Germinal center (tissue), 1 donor: ENCODE measurements at regions not wholly inside any gene's neighbourhood (a gene's known extent, or its start where the extent isn't known, plus 50 kb on each side); places are given as distances from the start of the nearest gene placed in this dataset.
"Not testable (repeated sequence)": the region's sequence is repeated elsewhere in the genome, so short reads cannot be mapped to it uniquely, and the experiment has no call there.

Experiments
- DNase-seq: peaks from one replicate; pipeline ENCODE4 v3.0.0; 2012; ENCODE audit warnings: mixed read lengths, low spot score

DNA sequence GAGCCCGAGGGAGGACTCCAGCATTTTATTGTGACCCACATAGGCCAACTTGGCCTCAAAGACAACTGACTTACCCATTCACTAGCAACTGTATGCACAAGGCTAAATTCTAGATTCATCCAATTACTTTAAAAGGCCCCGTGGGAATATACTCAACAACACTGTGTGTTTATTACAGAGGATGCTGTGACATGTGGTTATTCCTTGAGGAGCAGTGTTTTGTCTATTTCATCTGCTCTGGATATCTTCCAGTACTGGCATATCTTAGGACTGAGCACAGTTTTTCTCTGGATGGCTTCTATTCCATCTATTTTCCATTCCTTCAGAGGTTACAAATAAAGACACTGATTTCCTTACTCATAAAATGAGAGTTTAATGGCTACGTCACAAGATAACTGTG lies 87.2 kb upstream of the KRAS start:
- no peak for DNase-seq

DNA sequence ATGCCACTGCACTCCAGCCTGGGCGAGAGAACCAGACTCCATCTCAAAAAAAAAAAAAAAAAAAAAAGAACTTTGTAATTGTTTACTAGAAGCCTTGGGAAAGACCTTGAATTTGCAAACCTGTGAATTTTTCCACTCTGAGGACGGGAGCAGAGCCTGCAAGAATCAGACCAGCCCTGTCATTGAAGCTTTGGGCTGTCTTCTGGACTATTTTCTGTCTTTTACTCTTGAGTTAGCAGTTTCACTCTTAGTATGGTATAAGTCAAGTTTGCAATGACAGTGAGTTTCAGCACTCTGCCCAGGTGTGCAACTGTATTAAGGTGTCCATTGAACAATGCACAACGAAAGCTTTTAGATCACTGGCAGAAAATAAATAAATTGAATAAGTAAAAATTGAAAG lies 81.4 kb upstream of the KRAS start:
- no peak for DNase-seq

DNA sequence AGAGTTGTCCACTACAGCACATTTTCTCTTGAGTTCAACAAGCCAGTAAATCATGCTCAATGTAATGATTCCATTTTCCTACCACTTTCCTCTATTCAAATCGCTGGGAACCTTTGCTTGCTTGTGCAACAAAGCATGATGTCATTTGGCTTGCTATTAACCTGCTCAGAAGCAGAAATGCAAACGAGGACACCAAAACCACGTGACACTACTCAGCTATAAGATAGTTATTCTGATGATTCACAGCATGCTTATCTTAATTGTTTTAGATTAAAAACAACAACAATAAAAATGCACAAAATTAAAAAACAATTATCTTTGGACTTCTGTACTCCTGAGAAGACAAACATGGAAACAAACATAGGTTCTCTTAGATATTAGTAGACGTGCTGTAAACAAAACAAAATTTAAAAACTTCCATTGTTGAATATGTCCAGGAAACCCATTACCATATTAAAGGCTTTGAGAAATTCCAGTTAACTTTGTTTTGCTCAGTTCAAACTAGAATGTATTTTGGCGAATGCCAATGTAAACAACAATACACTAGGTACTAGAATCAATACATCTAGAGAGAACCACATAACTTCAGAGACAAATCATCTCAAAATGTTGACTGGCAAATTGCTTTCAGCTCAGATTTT lies 77.5 kb upstream of the KRAS start:
- DNase-seq = peak; percentile 32

DNA sequence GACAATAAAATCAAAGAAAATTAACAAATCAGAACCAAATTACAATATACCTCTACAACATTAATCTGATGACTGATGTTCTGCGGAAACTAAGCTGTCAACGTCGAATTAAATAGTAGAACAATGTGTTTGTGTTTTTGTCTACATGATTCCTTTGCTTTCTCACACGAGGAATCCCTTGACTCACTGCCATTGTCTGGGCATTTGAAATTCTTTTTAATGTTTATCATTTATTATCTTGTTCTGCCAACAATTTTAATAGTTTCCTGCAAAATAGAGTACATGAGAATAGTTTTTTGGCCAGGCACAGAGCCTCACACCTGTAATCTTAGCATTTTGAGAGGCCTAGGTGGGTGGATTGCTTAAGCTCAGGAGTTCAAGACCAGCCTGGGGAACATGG lies 76.6 kb upstream of the KRAS start:
- no peak for DNase-seq

DNA sequence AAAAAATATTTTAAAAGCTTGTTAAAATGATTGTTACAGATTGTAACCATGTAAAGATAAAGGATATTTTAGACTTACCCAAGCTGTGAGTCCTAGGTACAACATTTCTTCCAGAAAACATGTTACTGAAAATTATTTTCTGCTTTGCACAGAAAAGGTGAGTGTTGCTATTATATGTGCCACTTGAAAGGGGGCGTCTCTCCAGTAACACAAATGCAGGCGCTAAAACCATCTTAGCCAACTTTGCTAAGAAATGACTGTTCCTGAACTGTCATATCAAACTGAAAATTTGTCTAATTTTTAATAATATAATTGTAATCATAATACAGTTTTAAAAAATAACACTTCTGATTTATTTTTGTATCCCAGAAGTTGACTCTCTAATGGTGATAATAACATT lies 75.6 kb upstream of the KRAS start:
- DNase-seq = no peak

DNA sequence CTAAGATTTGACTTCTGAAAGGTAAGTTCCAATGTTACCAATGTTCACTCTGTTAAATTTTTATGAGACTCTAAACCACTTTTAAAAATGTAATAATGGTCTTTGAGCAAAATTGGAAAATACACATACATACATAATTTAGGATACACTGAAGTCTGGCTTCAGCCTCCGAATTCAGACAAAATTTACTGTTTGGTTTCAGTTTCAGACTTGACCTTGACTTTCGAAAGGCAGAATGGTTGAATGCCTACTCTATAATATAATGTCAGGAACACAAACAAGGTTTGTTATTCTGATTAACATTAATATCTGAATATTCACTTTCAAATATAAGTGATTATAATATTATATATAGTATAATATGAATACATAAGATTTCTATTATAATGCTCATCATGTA lies 74.1 kb upstream of the KRAS start:
- DNase-seq = no peak

DNA sequence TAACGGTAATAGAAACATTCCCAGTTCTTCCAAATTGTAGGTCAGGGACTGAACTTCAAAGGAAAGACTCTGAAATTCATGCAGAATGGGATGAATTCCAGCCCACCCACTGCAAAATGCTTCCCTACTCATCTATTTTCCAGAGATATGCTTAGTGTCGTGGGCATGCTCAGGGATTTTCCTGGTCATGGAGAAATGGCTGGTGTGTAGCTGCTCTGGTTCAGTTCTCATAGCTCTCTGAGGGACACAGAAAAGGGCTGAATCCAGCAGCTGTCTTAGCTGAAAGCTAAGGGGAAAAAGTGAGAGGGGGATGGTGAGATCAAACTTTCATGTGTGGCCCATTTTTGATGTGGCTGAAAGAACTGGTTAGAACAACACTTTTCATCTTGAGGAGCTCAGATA lies 72.9 kb upstream of the KRAS start:
- DNase-seq = no peak

DNA sequence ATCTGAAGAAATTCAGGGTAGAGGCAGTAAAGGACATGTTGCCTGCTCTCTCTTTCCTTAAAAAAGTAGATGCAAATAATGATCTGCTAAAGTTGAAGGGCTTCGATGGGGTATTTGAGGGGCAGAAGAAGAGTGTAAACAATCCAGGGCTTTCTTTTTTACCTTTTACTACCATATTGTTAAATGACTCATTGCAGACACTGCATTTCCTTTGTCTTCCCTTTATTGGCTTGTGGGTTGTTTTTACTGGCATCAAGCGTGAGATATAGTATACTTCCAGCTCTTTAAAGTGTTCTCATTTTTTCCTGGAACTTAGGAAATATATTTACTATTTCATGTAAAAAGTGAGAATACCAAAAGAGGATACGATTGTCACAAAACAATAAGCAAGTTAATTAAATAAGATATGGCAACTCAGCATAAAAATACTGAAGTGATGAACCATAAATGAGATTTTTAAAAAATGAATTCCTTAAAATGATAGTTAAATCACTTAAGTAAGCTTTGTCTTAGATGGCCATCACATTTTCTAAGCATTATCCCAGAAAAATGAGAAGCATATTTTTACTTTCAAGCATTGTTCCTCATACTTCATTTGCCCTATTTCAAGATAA lies 72.3 kb upstream of the KRAS start:
- no peak for DNase-seq

DNA sequence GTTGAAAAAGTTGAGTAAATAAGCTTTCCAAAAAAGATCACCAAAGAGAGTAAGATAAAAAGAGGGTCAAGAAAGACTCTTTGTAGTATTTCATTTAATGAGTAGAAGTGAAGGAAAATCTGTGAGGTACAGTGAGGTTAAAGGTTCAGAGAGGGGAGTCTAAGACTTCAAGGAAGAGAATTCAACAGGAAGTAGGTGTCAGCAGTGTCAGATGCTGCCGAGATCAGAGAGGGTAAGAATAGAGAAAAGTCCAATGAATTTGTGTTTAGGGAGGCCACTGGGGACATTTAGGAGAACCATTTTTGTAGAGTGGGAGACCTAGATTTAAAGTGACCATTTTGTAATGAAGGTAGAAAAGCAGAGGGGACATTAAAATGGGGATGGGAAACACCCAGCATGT lies 71.6 kb upstream of the KRAS start:
- no peak for DNase-seq

DNA sequence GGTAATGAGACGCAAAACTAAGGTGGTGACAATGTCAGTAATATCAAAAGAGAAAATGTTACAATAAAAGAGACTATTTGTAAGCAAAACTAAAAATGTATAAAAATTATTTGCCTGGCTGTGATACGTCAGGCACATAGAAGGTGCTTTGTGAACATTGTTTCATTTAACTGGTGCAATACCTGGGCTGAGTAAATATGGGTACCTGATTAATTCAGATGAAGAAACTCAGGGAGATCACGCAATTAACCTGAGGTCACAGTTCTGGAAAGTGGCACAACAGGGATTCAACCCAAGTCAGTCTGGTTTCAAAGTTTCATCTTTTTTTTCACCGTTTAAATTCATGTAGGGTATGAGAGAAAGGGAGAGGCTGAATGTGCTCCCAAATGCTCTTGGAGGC lies 71.0 kb upstream of the KRAS start:
- no peak for DNase-seq

DNA sequence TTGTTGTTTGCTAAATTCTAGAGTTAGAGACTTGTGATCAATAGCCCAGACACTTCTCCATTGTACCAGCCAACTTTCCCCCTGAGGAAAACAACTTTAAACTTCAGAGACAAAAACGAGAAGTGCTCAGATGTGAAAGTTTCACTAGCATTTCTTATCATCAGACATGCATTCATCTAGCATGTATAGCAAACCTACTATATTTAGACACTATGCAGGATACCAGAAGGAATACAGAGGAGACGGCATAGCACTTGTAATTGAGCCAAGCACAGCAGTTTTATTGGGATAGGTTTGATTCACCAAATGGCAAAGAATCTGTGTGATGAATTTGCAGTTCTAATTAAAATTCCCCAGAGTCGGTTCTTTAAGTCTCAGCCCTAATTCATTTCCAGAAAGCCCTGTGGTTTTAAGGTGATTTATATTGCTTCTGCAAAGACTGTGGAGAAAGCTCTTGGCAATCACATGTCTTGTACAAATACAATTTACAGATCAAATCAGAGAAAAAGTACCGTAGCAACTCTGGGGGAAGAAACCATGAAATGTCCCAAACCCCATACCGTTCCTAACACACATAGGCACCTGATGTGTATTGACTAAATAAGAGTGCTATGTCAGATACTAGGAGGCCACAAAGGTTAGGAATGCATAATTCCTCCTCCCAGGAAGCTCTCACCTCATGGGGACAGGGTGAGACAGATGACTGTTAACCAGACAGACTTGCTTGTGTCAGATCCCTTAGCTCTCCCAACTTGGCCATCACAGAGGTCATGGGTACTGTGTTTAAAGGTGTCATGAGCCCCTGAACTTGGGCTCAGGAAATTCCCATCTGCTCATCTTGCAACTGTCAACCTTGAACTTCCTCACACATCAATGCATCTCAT lies 69.6 kb upstream of the KRAS start:
- DNase-seq = peak; percentile 16

DNA sequence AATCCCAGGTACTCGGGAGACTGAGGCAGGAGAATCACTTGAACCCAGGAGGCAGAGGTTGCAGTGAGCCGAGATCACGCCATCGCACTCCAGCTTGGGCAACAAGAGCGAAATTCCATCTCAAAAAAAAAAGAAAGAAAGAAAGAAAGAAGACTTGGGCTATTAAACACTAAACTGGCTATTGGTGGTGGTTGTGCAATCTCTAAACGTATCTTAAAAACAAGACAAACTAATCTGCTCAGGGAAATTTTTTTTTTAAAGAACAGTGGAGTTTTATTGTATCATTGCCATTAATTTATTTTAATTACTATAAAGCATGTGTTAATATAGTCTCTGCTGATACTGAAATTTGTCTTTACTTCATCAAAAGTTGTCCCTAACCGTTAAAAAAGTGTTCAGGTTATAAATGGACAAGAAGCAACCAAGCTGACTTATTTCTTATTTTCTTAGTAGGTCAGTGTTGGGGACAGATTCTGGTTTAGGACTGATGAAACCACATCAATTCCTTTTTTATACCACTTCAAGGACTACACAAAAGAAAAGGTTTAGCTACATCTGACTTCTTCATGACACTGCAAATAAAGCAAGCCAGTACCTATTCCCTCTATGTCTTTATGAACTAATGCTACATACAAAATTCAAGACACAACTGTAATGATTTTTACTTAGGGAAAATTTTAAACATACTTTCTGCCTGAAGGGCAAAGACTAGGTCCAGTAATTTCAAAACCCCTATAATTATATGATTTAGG lies 68.7 kb upstream of the KRAS start:
- no peak for DNase-seq

DNA sequence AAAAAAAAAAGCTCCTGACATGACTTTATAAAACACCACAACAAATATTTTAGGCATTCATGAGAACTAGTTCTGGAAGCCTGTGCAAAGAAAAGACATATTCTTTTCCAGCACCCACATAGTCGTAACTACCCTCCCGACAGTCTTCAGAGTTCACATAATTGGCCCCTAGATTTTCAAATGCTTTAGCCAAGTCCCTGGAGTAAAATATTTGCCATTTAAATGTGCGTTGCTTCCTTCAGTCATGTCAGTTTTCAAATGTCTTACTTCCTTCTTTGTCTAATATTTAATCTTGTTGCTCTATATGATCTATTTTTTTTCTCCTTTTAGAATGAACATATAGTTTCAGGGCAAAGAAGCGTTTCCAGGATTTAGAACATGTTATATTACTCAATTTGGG lies 66.8 kb upstream of the KRAS start:
- DNase-seq = no peak

DNA sequence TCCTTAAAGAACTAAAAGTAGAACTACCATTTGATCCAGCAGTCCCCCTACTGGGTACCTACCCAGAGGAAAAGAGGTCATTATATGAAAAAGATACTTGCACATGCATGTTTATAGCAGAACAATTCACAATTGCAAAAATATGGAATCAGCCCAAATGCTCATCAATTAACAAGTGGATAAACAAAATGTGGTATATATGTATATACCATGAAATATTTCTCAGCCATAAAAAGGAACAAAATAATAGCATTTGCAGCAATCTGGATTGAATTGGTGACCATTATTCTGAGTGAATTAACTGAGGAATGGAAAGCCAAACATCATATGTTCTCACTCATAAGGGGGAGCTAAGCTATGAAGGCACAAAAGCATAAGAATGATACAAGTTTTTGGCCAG lies 64.7 kb upstream of the KRAS start:
- DNase-seq = no peak

DNA sequence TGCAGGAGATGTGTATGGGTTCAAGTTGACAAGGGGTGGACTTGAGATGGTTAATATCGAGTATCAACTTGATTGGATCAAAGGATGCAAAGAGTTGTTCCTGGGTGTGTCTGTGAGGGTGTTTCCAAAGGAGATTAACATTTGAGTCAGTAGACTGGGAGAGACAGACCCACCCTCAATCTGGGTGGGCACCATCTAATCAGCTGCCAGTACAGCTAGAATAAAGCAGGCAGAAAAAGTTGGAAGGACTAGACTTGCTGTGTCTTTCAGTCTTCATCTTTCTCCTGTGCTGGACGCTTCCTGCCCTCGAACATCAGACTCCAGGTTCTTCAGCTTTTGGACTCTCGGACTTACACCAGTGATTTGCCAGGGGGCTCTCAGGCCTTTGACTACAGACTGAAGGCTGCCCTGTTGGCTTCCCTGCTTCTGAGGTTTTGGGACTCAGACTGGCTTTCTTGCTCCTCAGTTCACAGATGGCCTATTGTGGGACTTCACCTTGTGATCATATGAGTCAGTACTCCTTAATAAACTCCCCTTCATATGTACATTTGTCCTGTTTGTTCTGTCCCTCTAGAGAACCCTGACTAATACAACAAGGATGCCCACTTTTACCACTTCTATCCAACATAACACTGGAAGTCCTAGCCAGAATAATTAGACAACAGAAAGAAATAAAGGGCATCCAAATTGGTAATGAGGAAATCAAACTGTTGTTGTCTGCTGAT lies 62.7 kb upstream of the KRAS start:
- DNase-seq = not testable (repeated sequence)

DNA sequence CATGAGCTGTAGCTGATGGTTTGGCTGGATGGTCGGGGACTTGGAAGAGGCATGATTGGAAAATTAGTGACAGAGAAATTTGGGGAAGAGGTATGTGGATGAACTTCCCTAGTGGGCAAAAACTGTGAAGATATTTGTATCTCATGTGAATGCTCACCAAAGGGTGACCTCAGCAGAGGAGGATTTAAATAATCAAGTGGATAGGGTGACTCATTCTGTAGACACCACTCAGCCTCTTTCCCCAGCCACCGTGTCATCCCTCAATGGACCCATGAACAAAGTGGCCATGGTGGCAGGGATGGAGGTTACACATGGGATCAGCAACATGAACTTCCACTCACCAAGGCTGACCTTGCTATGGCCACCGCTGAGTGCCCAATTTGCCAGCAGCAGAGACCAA lies 60.8 kb upstream of the KRAS start:
- no peak for DNase-seq

DNA sequence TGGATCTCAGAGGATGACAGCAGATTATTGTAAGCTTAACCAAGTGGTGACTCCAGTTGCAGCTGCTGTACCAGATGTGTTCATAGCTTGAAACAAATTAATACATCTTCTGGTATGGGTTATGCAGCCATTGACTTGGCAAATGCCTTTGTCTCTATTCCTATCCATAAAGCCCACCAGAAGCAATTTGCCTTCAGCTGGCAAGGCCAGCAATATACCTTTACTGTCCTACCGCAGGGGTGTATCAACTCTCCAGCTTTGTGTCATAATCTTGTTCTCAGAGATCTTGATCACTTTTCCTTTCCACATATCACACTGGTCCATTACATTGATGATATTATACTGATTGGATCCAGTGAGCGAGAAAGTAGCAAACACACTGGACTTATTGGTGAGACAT lies 59.3 kb upstream of the KRAS start:
- not testable (repeated sequence) for DNase-seq

DNA sequence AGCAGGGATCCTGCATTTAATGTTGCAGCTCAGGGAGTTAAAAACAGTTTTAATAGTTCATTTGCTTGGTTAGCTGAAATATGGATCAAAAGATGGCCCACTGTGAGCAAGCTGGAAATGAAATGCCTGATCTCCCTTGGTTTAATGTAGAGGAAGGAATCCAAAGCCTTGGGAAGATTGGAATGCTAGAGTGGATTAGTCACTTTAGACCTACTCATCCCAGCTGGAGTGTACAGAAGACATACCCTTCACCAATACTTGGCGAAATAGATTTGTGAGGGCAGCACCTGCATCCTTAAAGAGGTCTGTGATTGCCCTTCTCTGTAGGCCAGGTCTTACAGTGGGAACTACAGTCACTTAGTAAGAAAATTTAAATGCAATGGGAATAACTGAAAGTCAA lies 58.0 kb upstream of the KRAS start:
- no peak for DNase-seq

DNA sequence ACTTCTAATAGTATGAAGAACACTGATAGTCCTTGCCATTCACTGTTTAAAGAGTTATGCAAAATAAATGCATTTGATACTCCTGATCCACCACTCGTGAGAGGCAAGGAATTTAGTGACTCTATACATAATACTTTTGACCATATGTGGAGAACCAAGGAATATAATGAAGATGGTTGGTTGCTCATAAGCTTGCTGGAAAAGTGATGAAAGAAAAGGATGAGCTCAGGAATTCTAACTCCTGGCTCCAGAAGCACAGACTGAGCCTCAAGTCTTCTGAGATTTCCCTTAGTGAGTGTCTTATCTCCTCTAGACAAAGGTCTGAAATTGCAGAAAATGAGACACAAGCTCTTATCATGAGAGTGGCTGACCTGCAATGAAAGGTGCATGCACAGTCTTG lies 57.1 kb upstream of the KRAS start:
- no peak for DNase-seq

DNA sequence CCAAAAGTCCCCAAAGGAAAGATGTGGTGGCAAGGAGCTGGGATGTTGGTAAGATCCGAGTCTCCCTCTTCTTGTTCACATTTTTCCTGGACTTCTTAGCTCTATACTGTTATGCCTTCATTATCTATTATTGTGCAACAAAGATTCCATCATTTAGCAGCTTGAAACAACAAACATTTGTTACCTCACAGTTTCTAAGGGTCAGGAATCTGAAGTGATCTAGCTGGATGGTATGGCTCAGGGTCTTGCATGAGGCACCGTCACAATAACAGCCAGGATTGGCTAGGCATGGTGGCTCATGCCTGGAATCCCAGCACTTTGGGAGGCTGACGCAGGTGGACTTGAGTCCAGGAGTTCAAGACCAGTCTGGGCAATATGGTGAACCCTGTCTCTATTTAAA lies 51.1 kb upstream of the KRAS start:
- no peak for DNase-seq
